ENCODE measurements at regions not wholly inside any gene's neighbourhood (a gene's known extent, or its start where the extent isn't known, plus 50 kb on each side); places are given as distances from the start of the nearest gene placed in this dataset.

DNA sequence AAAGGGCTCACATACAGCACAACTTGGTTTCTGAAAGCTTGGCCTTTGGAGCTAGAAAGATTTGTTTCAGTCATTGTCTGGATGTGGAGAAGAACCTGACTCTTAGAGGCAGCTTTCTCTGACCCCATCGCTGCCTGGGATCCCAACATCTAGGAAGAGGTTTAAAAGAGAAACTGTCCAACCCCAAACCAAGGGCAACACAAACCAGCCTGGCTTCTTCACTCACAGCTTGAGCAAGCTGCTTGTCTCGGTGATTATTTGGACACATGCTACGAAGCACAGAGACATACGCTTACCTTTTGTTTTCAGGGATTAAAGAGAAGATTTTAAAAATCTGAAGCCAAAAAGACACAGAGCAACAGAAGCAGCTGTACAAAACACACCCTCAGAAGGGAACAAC lies 109.8 kb downstream of the ETS2 start:
- 87 to 89% methylated on average over 4 of the region's 4 CpGs for WGBS, 2 donors
- H3K4me1 ChIP-seq (ENCODE audit: control insufficient read depth in 5 of 5, insufficient read depth in 5 of 5, low read length in 5 of 5): peaks cover 9 to 33% (median 26%) of the 10 kb centered on the region in 5 donors

DNA sequence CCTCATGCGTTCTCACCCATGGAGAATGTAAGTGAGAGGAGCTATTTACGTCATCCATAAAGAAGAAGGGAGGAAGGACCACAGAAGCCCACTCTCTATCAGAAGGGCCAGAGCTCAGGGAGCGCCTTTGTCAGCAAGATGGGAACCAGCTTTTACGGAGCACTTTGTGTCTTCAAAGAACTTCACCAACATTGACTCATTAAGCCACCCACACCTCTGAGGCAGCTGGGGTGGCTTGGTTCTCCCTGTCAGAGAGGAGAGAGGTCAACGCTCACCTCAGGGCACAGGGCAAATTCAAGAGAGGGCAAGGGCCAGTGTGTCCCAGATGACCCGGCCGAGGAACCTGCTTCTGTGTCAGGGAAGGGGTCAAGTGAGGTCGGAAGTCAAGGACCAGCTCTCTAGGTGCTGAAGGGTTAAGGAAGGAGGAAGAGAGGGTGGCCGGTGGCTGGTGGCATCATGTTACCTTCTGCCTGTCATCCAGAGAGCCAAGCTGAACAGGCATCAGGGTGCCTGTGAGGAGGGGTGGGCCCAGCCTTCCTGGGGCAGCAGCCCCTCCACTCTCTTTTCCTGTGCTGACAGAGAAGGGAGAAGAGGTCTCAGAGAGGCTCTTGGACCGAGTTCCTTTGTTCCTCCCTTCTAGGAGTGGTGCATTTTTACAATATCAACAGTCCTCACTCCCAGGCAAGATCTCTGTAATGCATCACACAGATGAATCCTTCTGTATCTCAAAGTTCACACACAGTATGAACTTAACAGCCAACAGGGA lies 109.0 kb downstream of the ETS2 start:
- Histone ChIP-seq H3K36me3 (ENCODE audit: control insufficient read depth in 4 of 4, insufficient read depth in 4 of 4, low read length in 4 of 4) (no peaks in the 10 kb centered on the region), H3K9me3 (ENCODE audit: control insufficient read depth in 4 of 4, insufficient read depth in 3 of 4, low read length in 3 of 4) (no peaks in the 10 kb centered on the region), H3K4me3 (no peak overlapping the region), H3K27ac (ENCODE audit: low read depth in 1 of 2, low read length in 1 of 2) (peak overlapping the region in 1 of 2 donors; percentile 37), H3K9ac (ENCODE audit: insufficient read depth in 1 of 2, low read length in 2 of 2) (peak overlapping the region in 1 of 2 donors; percentile 54), H3K4me1 (ENCODE audit: control insufficient read depth in 5 of 5, insufficient read depth in 5 of 5, low read length in 5 of 5) (peaks cover 7 to 34% (median 26%) of the 10 kb centered on the region in 5 donors), H3K27me3 (ENCODE audit: control insufficient read depth in 3 of 3, insufficient read depth in 3 of 3, low read length in 2 of 3) (no peaks in the 10 kb centered on the region)
- ATAC-seq (ENCODE audit: insufficient read depth, low FRiP score) (no peak), DNase-seq (peak in 2 of 3 donors; percentile 64 to 67)
- 62 to 68% methylated on average over 10 of the region's 10 CpGs for WGBS, 2 donors
- TF ChIP-seq, protein P1, sequence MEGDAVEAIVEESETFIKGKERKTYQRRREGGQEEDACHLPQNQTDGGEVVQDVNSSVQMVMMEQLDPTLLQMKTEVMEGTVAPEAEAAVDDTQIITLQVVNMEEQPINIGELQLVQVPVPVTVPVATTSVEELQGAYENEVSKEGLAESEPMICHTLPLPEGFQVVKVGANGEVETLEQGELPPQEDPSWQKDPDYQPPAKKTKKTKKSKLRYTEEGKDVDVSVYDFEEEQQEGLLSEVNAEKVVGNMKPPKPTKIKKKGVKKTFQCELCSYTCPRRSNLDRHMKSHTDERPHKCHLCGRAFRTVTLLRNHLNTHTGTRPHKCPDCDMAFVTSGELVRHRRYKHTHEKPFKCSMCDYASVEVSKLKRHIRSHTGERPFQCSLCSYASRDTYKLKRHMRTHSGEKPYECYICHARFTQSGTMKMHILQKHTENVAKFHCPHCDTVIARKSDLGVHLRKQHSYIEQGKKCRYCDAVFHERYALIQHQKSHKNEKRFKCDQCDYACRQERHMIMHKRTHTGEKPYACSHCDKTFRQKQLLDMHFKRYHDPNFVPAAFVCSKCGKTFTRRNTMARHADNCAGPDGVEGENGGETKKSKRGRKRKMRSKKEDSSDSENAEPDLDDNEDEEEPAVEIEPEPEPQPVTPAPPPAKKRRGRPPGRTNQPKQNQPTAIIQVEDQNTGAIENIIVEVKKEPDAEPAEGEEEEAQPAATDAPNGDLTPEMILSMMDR (IDR thresholded peaks at IDR 0.05; ENCODE audit: control extremely low read depth, extremely low read depth): no peak

More for the DNA sequence above, 109.8 kb downstream of the ETS2 start:
- H3K4me3 ChIP-seq: no peak overlapping the region
- no peaks in the 10 kb centered on the region for H3K27me3 ChIP-seq (ENCODE audit: control insufficient read depth in 3 of 3, insufficient read depth in 3 of 3, low read length in 2 of 3)
- no peaks in the 10 kb centered on the region for H3K36me3 ChIP-seq (ENCODE audit: control insufficient read depth in 4 of 4, insufficient read depth in 4 of 4, low read length in 4 of 4)
- peak overlapping the region in 1 of 2 donors; percentile 24 for H3K27ac ChIP-seq (ENCODE audit: low read depth in 1 of 2, low read length in 1 of 2)
- H3K9me3 ChIP-seq (ENCODE audit: control insufficient read depth in 4 of 4, insufficient read depth in 3 of 4, low read length in 3 of 4): no peaks in the 10 kb centered on the region
- TF ChIP-seq, protein P1 (IDR thresholded peaks at IDR 0.05; ENCODE audit: control extremely low read depth, extremely low read depth): no peak
- H3K9ac ChIP-seq (ENCODE audit: insufficient read depth in 1 of 2, low read length in 2 of 2): peak overlapping the region in 1 of 2 donors; percentile 17
- ATAC-seq (ENCODE audit: insufficient read depth, low FRiP score) (no peak), DNase-seq (peak; percentile 49 to 63 (median 54))

DNA sequence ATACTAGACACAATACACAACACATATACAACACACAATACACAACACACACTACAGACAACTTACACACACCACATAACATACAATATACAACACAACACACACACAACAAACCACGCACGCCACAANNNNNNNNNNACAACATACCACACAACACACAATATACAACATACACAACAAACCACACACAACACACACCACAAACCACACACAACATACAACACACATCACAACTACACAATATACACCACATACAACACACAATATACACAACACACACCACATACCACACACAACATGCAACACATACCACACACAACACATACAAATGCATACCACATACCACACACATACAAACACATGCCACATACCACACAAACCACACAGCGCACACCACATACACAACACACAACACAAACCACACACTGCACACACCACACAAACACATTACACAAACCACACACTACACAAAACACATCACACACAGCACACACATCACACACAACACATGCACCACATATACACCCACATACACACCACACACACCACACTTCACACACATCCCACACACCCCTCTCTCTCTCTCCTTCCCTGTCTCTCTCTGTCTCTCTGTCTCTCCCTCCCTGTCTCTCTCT lies 108.3 kb downstream of the ETS2 start:
- TF ChIP-seq, protein P1 (IDR thresholded peaks at IDR 0.05; ENCODE audit: control extremely low read depth, extremely low read depth): no peak
- Histone ChIP-seq H3K9me3 (ENCODE audit: control insufficient read depth in 4 of 4, insufficient read depth in 3 of 4, low read length in 3 of 4) (no peaks in the 10 kb centered on the region), H3K36me3 (ENCODE audit: control insufficient read depth in 4 of 4, insufficient read depth in 4 of 4, low read length in 4 of 4) (no peaks in the 10 kb centered on the region), H3K4me1 (ENCODE audit: control insufficient read depth in 5 of 5, insufficient read depth in 5 of 5, low read length in 5 of 5) (peaks cover 7 to 37% (median 26%) of the 10 kb centered on the region in 5 donors), H3K27me3 (ENCODE audit: control insufficient read depth in 3 of 3, insufficient read depth in 3 of 3, low read length in 2 of 3) (no peaks in the 10 kb centered on the region), H3K9ac (ENCODE audit: insufficient read depth in 1 of 2, low read length in 2 of 2) (peak overlapping the region in 1 of 2 donors; percentile 54), H3K4me3 (no peak overlapping the region), H3K27ac (ENCODE audit: low read depth in 1 of 2, low read length in 1 of 2) (peak overlapping the region; percentile 86 to 91)
- DNase-seq (no peak), ATAC-seq (ENCODE audit: insufficient read depth, low FRiP score) (no peak)
- 90 to 100% methylated on average over 3 of the region's 3 CpGs for WGBS, 2 donors

All from lung (tissue), 11 donors.